ENCODE measurements at regions not wholly inside any gene's neighbourhood (a gene's known extent, or its start where the extent isn't known, plus 50 kb on each side); places are given as distances from the start of the nearest gene placed in this dataset.

DNA sequence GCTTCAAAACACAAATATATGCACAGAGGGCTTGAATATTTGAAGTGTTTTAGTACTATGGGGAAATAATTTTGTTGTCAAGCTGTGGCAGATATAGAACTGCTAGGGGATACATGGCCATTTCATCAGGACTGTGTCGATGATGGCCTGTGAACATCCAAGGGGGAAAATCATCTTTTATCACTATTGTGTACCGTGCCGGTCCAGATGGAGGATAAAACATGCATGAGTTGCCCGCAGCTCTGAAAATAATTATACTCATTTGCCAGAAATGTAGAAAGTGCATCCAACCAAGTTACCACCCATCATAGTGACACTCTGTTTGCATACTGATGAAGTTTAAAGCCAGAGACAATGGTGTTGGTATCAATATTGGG is 405.9 kb downstream of the ZSWIM6 start:
- no peak for TF ChIP-seq EZH2 (IDR thresholded peaks at IDR 0.05; ENCODE audit: low read depth)
- TF ChIP-seq, protein P1, sequence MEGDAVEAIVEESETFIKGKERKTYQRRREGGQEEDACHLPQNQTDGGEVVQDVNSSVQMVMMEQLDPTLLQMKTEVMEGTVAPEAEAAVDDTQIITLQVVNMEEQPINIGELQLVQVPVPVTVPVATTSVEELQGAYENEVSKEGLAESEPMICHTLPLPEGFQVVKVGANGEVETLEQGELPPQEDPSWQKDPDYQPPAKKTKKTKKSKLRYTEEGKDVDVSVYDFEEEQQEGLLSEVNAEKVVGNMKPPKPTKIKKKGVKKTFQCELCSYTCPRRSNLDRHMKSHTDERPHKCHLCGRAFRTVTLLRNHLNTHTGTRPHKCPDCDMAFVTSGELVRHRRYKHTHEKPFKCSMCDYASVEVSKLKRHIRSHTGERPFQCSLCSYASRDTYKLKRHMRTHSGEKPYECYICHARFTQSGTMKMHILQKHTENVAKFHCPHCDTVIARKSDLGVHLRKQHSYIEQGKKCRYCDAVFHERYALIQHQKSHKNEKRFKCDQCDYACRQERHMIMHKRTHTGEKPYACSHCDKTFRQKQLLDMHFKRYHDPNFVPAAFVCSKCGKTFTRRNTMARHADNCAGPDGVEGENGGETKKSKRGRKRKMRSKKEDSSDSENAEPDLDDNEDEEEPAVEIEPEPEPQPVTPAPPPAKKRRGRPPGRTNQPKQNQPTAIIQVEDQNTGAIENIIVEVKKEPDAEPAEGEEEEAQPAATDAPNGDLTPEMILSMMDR (conservative IDR thresholded peaks at IDR 0.05) = no peak
